Head of caudate nucleus (tissue), 42 donors: ENCODE measurements at regions not wholly inside any gene's neighbourhood (a gene's known extent, or its start where the extent isn't known, plus 50 kb on each side); places are given as distances from the start of the nearest gene placed in this dataset.

ENCODE experiments used
- DNase-seq, 42 donors: peaks; one replicate each; pipeline versions ENCODE4 v3.0.0 to v3.0.0-alpha.2; 2020 to 2021; ENCODE audit warnings: mixed read lengths in 7 of 42
- intact Hi-C: fragments of 100-400 bp; cut with DNase I; formaldehyde crosslinking; loops from one replicate; pipeline ENCODE4 v1.15.0; 2022

GRCh38 chr2:41475959-41476358 is 571.9 kb upstream of the PKDCC start:
- no peak for DNase-seq
- intact Hi-C loops: no loop called here

DNA sequence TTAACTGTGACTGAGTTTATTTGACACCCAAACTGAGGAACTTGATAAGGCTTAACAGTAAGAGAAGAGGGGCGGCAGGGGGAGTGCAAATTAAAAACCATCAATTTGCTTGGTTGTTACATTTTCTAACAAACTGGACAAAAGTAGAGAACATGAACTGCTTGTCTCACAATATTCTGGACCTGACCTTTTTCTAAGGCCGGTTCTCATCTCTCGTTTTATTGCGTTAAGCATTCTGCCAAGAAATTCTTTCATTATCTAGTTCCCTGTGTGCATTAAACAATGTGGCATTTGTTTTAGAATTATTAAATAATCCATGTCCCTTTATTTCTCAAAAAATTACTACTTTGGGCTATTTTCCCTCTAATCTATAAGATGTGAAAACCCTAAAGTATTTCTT is 565.2 kb upstream of the PKDCC start:
- DNase-seq: no peak
- intact Hi-C loops: no loop called here

- DNase-seq: no peak
- intact Hi-C loops: no loop called here
Measured at GRCh38 chr2:41483226-41483625, 564.6 kb upstream of the PKDCC start.

DNA sequence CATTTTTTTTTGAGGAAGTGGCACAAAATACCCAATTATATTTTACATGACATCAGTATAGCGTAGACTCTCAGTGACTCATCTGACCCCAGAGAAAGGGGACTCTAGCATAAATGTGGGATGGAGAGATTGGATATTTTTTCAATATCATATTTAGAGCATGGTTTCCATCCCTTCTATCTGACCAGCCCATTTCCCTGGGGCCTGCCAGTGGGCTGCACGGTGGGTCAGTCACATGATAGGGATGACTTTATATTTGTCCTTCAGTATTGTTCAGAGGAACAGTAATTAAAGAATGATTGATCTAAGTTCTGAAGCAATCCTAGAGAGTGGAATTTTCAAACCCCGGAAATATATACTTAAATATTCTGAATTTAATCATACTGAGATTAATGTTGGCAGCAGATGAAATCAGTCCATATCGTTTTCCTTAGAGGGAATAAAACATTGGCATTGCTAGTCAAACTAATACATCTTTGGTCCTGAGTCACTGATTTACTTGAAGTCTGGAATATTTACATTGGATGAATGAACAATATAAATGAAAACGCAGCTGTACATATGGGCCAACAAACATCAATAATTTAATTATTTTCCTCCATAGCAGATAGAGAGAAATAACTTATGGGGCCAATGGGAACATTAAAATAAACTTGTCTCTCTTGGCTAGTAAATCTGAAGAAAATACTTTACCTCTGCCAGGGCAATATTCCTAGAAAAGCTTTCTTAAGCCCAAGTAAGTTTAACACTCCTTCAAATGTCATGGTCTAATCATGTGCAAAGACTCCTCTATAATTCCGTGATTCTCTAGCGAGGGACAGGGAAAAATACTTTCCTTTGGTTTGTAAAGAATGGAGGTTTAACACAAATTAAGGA is 563.6 kb upstream of the PKDCC start:
- intact Hi-C loops: no loop called here
- no peak for DNase-seq

DNA sequence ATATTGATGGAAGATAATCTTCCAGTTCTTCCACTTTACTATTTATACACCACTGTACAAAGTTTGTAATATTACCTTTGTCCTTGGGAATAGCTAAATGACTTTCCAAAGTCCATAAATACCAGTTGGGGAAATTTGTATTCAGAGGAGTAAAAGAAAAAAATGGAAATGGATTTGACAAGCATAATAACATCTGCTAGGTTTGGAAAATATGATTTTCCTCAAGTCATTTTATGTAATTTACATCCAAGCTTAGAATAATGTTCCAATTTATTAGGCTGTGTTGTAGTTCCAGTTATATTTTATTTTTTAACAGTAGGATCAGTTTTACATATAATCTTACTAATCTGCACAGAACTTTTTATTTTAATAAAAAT is 563.0 kb upstream of the PKDCC start:
- no peak for DNase-seq
- intact Hi-C loops: no loop called here

- intact Hi-C loops: no loop called here
- no peak for DNase-seq
Measured at GRCh38 chr2:41486948-41487347, 560.9 kb upstream of the PKDCC start.

GRCh38 chr2:41488888-41489287 is 558.9 kb upstream of the PKDCC start:
- intact Hi-C loops: no loop called here
- DNase-seq: no peak

DNA sequence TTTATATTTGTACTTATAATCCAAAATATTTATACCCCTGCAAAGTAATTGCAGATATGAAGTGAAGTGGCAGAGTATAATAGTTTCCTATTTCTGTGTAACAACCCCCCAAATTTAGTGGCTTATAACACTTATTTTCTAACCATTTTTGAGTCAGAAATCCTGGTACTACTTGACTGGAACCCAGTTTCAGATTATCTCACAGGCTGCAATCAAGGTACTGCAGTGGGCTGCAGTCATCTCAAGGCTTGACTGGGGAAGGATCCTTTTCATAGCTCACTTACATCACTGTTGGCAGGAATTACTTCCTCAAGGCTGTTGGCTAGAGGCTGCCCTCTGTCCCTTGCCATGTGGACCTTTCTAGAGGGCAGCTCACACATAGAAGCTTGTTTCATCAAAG is 558.2 kb upstream of the PKDCC start:
- intact Hi-C loops: no loop called here
- DNase-seq: no peak

GRCh38 chr2:41495050-41495449 is 552.8 kb upstream of the PKDCC start:
- no peak for DNase-seq
- intact Hi-C loops: no loop called here

GRCh38 chr2:41496908-41497307 is 550.9 kb upstream of the PKDCC start:
- no peak for DNase-seq
- intact Hi-C loops: no loop called here

DNA sequence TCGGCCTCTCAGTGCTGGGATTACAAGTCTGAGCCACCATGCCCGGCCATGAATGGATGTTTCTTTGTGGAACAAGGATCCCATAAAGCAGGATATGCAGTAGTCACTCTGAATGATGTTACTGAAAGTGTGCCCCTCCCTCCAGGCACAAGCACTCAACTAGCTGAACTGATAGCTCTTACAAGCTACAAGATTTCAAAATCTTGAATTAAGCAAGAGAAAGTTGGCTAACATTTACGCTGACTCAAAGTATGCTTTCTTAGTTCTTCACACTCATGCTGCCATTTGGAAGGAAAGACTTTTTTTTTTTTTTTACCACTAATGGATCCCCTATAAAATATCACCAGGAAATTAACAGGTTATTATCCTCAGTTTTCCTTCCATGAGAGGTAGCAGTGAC is 549.0 kb upstream of the PKDCC start:
- intact Hi-C loops: no loop called here
- no peak for DNase-seq

- intact Hi-C loops: no loop called here
- DNase-seq: no peak
Measured at GRCh38 chr2:41500895-41501294, 546.9 kb upstream of the PKDCC start.

- no peak for DNase-seq
- intact Hi-C loops: no loop called here
Measured at GRCh38 chr2:41502752-41503151, 545.1 kb upstream of the PKDCC start.

DNA sequence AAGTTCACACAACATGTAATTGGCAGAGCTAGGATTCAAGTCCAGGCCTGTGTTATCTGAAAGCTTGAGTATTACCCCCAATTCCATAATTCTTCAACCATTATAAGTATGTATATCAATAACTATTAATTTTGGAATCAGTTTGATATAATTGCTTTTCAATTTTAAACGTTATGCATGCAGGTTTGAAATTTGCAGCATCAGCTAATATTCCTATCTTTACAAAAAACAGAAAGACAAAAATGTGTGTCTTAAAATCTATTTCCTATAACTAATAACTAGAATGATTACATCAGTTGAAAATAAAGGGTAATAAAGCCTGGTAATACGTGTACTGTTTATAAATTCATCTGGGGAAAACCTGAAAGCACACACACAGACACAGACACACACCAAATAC is 543.3 kb upstream of the PKDCC start:
- no peak for DNase-seq
- intact Hi-C loops: no loop called here

- DNase-seq: peak in 2 of 42 donors; percentile 0 to 42
- intact Hi-C loops: no loop called here
Measured at GRCh38 chr2:41510108-41510507, 537.7 kb upstream of the PKDCC start.

DNA sequence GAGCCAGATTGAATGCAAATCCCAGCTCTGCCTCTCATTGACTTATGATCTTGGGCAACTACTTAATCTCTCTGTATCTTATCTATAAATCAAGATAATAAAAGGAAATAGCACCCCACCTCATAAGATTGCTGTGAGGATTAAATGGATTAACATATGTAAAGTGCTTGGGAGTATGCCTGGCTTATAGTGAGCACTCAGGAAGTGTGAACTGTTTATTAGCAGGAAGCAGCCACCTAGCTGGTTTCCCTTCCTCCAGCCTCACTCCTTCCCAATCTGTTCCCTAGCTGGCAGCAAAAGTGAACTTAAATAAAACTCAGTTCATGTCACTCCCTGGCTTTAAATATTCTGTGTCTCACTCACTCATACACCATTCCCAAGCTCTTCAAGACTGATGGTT is 526.6 kb upstream of the PKDCC start:
- DNase-seq: no peak
- intact Hi-C loops: no loop called here

GRCh38 chr2:41527525-41528323 is 520.1 kb upstream of the PKDCC start:
- intact Hi-C loops: no loop called here
- DNase-seq: no peak

DNA sequence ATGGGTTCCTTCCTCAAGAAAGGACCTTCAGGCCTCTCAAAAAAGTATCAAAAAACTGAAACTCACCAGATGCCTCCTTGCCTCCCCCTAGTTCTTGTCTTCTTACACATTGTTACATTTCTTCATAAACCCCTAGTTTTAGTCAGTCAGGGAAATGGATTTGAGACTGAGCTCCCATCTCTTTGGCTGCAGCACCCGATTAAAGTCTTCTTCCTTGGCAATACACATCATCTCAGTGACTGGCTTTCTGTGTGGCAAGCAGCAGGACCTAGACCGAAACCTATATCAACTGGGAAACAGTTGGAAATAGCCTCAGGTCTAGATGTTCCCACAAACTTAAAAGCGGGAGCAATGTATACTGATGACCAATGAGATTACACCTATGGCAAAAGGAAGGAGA is 512.2 kb upstream of the PKDCC start:
- intact Hi-C loops: no loop called here
- no peak for DNase-seq

DNA sequence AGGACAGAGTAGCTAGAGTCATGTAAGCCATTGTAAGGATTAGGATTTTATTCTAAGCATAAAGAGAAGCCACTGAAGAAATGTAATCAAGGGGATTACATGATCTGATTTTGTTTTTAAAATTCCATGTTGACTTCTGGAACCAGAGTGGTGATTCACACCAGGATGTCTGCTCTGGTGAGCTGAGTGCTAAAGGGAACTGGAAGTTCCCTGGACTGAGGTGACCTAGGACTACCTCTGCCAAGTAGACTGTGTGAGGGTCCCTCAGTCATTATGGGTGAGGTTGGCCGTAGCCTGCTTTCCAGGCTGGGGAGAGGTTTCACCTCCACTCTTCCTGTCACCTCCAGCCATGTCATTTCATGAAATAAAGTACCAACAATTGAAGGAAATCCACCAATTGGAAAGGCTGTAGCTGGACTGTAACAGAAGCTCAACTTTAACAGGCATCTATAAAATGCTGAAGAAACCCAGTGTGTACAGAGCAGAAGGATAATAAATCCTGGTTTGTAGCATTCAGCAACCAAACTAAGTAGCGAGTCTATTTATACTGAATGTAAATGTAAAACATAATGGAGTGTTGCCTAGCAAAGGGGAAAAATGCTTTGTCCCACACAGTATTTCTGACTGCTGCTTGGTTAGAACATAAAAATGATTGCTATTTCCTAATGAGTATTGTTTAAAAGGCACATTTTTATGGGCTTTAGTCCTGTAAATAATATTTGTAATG is 507.4 kb upstream of the PKDCC start:
- intact Hi-C loops: no loop called here
- no peak for DNase-seq

GRCh38 chr2:41543726-41544125 is 504.1 kb upstream of the PKDCC start:
- intact Hi-C loops: no loop called here
- no peak for DNase-seq
